ENCODE measurements at regions not wholly inside any gene's neighbourhood (a gene's known extent, or its start where the extent isn't known, plus 50 kb on each side); places are given as distances from the start of the nearest gene placed in this dataset.

- TF ChIP-seq CTCF (IDR thresholded peaks at IDR 0.05) (no peak), POLR2A (IDR thresholded peaks at IDR 0.05) (no peak)
Observed at GRCh38 chr15:69520067-69520466, 67.4 kb downstream of the RPLP1 start.
